HG03045 (cell line): ENCODE measurements at regions not wholly inside any gene's neighbourhood (a gene's known extent, or its start where the extent isn't known, plus 50 kb on each side); places are given as distances from the start of the nearest gene placed in this dataset.

ENCODE experiments used
- ATAC-seq: cut with Tn5 transposase; IDR thresholded peaks from one replicate; pipeline ENCODE4 v1.9.1; 2021; ENCODE audit warnings: mild to moderate bottlenecking, moderate library complexity; ENCODE audit not compliant: unreplicated experiment

DNA sequence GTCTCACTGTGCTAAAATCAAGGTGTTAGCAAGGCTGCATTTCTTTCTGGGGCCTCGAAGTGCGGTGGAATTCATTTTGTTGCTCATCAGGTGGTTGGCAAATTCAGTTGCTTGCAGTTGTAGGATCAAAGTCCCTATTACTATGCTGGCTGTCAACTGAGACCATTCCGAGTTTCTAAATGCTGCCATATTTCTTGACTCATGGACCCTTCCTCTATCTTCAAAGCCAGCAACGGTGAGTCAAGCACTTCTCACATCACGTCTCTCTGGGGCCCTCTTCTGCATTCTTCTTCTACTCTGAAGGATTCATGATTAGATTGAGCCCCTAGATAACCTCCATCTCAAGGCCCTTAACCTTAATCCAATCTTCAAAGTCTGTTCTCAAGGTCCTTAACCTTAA is 619.7 kb downstream of the HACE1 start:
- no peak for ATAC-seq

DNA sequence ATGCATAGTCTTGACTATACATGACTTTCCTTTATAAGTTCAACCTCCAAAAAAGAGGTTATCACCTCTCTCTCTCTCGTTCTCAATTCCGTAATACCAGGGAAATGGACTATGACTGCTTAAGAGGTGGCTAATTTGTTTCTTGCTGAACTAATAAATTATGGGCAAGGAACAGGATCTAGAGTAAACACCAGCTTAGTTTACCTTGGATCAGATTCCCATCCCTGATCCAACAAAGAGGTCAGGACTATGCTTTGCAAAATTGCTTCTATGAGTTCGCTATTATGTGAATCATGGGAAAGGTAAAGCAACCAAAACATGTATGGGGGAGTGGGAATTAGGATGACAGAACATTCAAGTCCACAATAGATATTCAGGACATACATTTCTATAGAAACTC is 630.7 kb downstream of the HACE1 start:
- no peak for ATAC-seq

DNA sequence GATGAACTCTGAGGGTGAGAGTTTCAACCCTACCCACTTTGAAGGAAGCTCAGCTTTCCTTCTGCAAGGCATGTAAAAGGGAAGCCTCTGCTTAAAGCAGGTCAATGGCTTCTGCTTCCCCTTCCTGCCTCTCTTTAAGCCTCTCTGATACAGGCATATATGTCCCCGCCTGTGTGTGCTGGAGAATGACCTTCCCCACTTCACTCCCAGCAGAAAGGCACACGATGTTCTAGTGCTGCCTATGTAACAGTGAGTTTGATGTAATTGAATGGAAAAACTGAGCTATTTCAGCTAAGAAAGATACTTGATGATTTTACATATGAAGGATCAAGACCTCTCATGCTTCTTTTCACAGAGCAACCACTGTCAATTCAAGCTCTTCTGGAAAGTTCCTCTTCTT is 632.2 kb downstream of the HACE1 start:
- no peak for ATAC-seq

DNA sequence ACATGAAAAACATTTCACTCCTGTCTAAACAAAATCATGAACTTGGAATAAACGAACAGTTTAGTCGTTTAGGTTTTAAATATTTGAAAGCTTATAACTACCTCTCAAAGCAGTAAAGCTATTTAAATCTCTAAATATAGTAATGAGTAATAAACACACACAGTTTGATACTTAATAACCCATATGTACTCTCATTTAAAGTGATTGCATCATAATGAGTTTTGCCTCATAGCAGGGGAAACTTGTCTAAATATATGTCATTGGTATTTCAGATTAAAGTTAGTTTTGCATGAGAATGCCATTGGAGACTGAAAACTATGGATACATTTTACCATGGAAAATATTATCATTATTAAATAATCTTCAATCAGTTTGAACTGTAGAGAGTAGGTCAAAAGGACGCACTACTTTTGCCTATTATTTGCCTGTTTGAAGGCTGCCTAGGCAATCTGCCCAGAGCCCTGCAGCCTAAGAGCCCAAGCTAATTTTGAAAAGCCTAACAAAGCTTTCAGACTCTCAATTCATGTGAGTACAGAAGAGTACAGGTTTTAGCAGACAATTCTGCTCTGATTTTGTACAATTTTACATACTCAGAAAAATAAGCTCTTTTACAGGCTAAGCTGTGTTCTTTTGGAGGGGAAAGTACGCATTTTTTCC is 632.8 kb downstream of the HACE1 start:
- no peak for ATAC-seq

DNA sequence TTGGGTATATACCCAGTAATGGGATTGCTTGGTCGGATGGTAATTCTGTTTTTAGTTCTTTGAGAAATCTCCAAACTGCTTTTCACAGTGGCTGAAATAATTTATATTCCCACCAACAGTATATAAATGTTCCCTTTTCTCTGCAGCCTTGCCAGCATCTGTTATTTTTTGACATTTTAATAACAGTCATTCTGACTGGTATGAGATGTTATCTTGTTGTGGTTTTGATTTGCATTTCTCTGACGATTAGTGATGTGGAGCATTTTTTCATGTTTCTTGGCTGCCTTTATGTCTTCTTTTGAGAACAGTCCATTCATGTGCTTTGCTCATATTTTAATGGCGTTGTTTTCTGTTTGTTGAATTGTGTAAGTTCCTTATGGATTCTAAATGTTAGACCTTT is 641.6 kb downstream of the HACE1 start:
- no peak for ATAC-seq

DNA sequence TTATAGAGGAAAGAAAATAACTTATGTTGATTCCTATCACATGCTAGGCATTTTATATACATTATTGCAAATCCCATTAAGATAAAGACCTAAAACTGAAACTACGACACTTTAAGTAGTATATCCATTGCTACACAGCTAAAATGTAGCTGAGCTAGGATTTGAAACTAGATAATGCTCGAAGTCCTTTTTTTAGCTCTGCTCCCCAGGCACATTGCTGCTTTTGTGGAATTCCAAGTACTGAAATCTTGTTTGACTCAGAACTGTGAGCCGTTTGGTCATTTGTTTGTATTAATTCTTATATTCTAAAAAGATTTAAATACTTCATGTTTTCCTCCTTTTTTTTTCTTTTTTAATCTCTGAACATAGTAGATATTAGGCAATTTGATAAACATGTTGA is 644.8 kb downstream of the HACE1 start:
- ATAC-seq = no peak

DNA sequence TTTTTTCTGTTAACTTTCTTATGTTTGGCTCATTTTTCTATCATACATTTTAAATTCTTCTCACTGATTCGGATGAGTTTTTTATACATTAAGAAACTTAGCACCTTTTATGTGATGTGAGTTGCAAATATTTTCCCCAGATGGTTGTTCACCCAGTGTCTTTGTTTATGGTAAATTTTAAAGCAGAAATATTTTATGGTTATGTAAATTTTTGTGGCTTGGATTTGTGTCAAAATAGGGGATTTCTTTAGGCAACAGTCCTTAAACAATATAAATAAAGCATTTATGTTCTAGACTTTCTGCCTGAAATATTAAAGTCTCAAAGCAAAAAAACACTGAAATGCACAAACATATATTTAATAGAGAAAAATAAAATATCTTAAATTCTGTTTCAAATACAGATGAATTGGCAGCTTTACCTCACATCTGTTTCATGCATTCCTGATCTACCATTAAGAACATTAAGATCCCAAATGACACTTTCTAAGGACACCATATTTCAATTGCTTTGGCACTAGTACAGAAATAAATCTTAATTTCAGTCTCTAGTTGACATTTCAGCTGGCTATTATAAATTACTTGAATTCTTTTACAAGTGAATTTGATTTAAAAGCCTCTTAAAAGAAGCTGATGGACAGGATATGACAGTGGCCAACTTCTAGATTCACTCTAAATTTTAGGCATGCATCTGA is 646.6 kb downstream of the HACE1 start:
- no peak for ATAC-seq

DNA sequence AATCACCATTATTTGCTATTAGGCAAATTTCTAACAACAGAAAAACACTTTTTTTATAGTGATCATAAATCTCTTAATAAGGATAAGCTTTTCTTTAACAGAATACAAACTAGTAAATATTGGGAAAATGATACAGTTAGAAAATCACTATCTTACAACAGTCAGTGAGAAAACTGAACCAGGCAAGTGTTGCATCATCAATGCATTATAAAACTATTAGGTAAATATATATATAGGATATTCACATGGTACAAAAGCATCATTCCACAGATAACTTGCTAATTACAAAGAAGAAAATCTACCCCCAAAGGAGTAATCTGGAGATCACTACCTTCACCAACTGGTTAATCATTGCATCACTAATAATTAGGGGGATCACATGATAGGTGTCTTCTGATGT is 652.1 kb downstream of the HACE1 start:
- no peak for ATAC-seq

DNA sequence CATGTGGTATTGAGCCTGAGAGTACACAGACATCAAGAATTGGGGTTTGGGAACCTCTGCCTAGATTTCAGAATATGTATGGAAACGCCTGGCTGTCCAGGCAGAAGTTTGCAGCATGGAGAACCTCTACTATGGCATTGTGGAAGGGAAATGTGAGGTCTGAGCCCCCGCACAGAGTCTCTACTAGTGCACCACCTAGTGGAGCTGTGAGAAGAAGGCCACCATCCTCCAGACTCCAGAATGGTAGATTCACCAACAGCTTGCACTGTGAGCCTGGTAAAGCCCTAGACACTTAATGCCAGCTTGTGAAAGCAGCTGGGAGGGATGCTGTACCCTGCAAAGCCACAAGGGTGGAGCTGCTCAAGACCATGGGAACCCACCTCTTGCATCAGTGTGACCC is 658.2 kb downstream of the HACE1 start:
- ATAC-seq = no peak

DNA sequence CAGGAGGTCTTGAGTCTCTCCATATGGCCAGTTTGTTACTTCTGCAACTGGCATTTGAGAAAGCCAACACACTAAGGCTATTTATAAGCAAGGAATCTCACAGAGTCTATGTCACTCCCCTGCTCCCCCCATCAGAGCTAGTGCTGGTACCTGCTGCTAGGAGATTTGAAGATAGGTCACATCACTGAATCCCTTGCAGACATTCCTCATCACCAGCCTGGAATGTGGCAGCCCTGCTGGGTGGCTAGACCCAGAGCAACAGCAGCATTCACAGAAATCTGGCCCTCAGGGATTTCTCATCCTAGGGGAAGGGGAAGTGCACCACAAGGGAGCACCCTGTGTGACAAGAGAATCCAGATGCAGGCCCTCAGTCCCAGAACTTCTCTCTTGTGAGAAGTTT is 672.1 kb downstream of the HACE1 start:
- no peak for ATAC-seq

DNA sequence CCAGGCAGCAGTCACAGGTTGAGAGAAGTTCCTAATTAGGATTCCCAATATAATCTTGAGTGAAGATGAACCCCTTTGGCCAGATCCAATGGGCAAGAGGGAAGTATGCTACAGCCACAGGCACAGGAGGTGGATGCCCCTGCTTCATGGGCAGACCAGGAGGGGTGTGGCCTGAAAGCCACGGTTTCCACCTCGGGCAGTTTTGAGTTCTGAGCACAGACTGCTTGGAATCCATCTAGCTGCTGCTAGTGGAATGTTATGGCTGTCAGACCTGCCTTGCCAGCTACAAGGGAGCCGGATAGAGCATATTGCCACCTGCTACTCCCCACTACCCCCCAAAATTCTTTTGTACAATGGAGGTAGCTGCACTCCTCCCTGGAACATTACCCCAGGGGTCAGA is 672.9 kb downstream of the HACE1 start:
- ATAC-seq = no peak

DNA sequence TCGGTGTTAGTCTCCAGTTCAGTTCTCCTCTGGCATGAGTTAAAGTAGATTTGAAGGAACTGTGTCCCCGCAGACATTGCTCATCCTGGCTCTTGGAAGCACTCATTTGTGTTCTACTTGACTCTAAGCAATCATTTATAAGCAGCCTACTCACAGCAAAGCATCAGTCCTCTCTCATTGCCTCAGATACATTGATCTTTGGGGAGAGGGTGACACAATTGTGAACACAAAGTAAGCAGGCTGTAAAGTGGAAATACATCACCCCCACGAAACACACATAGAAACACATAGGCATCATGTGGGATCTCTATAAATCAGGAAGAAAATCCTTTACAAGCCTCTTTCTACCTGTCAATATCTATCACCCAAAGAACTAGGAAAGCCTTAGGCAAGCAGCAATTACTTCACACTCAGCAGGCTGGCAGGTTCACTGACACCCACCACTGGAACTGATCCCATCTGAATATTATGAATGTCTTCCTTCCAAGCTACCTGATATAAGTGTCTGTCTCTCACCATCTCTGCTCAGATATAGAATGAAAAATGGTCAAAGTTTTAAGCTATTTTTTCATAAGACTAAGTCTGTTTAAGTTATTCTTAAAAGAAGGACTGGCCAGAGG is 675.8 kb downstream of the HACE1 start:
- no peak for ATAC-seq

DNA sequence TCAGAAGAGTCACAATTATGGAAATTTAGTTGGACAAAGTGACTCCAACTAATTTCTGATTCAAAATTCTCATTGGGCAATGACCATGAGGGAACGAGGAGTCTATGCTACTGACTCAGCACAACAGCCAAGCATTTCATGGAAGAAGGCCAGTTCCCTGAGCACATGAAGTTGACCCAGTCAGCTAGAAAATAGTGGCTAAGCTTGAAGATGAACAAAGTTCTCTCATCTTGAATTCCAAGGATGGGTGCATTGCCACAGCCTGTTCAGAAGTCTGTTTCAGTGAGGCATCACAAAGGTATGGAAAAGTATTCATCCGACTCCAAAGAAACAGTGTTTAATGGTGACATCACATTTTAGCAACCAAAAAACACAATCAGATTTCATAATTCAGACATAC is 676.9 kb downstream of the HACE1 start:
- ATAC-seq = no peak

DNA sequence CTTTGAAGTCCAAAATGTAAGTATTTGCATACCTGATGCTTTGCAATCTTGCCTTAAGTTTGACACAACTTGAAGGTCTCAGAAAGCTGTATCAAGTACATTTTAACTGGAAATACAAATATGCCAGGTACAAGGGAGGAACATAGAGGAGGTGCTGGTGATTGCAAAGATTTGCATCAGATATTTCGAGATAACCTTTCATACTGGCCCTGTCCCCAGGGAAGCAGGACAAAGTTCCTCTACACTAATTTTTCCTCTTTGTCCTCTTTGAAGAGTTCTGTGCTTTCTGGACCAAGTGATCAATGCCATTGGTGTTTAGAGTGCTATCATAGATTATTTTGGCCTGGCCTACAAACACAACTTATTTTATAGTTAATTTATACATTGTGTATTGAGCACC is 686.1 kb downstream of the HACE1 start:
- ATAC-seq = no peak

DNA sequence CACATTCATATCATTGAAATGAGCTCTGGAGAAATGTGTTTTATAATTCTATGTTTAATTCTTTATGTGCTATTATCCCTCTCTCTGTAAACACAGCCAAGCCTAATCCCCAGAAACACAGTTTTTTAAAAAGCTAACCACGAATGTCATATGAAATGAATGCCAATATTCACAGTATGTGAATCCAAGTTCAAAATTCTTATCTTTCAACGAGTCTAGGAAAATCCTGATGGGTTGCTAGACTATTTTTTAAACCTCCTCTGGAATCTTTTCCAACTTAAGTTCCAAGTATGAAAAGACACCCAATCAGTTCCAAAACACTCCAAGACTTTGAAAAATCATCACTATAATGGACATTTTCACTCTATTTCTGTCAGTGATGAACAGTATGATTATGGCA is 689.3 kb downstream of the HACE1 start:
- ATAC-seq = no peak

DNA sequence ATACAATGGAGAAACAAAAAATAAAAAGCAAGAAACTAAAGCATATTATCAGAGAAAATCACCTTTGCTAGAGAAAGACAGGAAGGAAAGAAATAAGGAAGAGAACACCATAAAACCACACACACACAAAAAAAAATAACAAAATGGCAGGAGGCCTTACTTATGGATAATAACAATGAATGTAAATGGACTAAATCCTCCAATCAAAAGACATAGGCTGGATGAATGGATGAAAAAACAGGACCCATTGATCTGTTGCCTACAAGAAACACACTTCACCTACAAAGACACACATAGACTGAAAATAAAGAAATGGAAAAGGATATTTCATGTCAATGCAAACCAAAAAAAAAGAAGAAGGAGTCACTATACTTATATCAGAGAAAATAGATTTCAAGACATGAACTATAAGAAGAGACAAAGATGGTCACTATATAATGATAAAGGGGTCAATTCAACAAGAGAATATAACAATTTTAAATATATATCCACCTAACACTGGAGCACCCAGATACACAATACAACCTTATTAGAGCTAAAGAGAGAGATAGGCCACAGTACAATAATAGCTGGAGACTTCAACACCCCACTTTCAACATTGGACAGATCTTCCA is 693.6 kb downstream of the HACE1 start:
- no peak for ATAC-seq

DNA sequence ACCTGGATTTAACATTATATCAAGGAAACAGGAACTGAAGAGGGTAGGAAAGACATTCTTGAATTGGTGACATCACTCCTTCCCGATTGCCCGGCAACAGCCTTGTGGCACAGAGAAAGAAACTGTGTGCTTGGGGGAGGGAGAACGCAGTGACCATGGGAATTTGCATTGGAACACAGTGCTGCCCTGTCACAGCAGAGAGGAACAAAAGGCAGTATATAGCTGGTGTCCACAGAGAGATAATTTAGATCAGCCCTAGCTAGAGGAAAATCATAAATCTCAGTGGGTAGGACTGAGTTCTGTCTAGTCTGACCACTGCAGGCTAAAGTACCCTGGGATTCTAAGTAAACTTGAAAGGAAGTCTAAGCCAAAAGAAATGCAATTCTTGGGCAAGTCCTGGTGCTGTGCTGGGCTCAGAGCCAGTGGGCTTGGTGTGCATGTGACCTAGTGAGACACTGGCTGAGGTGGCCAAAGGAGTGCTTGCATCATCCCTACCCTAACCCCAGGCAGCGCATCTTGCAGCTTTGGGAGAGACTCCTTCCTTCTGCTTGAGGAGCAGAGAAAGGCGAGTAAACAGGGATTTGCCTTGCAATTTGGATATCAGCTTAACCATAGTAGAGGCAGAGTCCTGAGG is 697.6 kb downstream of the HACE1 start:
- no peak for ATAC-seq

DNA sequence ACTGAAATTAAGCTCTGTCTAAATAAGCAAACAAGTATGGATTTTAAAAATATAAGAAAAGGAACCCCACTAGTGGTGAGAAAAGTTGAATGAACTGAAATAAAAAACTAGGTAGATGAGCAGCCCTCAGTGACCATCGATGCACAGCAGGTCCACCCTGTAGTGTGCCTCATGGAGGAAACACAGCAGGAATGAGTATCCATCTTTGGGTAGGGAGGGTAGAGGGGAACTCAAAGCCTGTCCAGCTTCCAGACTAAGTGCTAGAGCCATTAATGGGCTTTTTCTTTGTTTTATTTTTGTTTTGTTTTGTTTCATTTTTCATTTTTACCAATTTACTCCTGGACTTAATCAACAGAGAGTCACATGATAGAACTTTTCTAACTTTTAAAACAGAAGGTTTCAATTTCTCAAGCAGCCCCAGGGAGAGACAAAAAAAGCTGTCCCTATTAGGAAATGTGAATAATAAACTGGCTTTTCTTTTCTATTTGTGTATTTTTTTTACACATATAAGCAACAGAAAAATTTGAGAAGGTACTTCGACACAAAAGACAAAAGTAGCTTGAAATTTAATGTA is 700.6 kb downstream of the HACE1 start:
- no peak for ATAC-seq

DNA sequence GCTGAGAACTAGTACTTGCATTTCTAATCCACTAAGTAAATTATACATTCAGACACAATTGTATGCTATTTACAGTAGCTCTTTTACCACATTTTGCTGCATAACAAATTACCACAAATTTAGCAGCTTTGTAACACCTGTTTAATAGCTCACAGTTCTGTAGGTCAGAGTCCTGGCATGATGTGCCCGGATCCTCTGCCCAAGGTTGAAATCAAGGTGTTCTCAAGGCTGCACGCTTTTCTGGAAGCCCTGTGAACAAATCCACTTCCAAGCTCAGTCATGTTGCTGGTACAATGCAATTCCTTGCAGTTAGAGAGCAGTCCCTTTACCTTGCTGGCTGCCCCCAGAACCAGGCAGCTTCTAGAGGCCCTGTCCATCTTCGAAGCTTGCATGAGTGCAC is 716.0 kb downstream of the HACE1 start:
- no peak for ATAC-seq

DNA sequence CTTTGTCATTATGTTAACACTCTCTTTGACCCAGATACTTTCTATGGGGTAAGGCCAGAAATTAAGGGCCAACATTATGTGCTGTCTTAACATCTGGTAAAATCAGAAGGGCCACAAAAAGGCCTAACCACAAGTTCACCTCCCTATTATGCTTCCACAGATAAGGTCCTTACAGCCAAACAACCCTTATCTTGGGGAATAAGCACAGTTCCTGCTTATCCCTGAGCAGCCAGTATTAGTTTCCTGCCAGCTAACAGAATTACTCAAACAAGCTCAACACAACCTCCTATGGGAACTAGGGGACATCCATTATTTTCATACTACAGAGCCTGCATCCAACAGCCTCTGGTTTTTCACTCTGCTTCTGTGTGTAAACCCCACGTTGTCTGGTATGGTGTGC is 724.8 kb downstream of the HACE1 start:
- ATAC-seq = no peak

DNA sequence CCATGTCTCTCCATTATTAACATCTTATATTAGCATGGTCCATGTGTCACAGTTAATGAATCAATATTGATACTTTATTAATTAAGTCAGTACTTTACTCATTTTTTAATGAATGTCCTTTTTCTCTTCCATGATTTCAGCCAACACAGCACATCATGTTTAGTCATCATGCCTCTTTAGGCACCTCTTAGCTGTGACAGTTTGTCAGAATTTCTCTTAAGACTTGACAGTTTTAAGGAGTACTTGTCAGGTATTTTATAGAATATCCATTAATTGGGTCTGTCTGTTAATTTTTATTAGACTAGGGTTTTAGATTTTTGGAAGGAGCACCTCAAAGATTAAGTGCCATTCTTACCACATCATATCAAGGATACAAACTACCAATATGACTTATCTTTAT is 729.4 kb downstream of the HACE1 start:
- no peak for ATAC-seq
